DND-41 (cell line): ENCODE measurements at regions not wholly inside any gene's neighbourhood (a gene's known extent, or its start where the extent isn't known, plus 50 kb on each side); places are given as distances from the start of the nearest gene placed in this dataset.

Source experiments
- ATAC-seq: fragments of 200-7000 bp; cut with Tn5 transposase; 3 replicates; pipeline ENCODE4 v1.9.1; 2021; ENCODE audit warnings: low read depth; ENCODE audit not compliant: insufficient read depth
- DNase-seq: peaks from one replicate; pipeline ENCODE4 v3.0.0-alpha.2; 2020
- H2AFZ ChIP-seq: 2 replicates; pipeline ENCODE4 v1.6.0; 2012; ENCODE audit warnings: low read depth, low read length
- H3K27ac ChIP-seq: 2 replicates; pipeline ENCODE4 v1.5.1; 2012; ENCODE audit warnings: low read length, inconsistent platforms
- H3K27me3 ChIP-seq: fragments of 200-600 bp; sonication (generic); 2 replicates; pipeline ENCODE4 v1.6.0; 2012; ENCODE audit warnings: low read length, mild to moderate bottlenecking, inconsistent platforms; ENCODE audit not compliant: insufficient read depth, poor library complexity
- H3K36me3 ChIP-seq: 2 replicates; pipeline ENCODE4 v1.5.1; 2012; ENCODE audit warnings: low read length, inconsistent platforms; ENCODE audit not compliant: insufficient read depth
- H3K4me1 ChIP-seq: 2 replicates; pipeline ENCODE4 v1.5.1; 2012; ENCODE audit warnings: mild to moderate bottlenecking, low read length; ENCODE audit not compliant: insufficient read depth
- H3K4me2 ChIP-seq: 2 replicates; pipeline ENCODE4 v1.6.0; 2012; ENCODE audit warnings: mild to moderate bottlenecking, moderate library complexity, low read length, inconsistent platforms; ENCODE audit not compliant: insufficient read depth
- H3K4me3 ChIP-seq, 2 experiments: fragments of 200-600 bp in 1 of 2; shearing (Covaris generic) in 1 of 2; 2 replicates each; pipeline ENCODE4 v1.5.1; 2012 to 2016; ENCODE audit warnings: inconsistent platforms in 2 of 2, low read length in 2 of 2, mild to moderate bottlenecking in 2 of 2, low read depth in 1 of 2, moderate library complexity in 1 of 2
- H3K79me2 ChIP-seq: 2 replicates; pipeline ENCODE4 v1.6.0; 2012; ENCODE audit warnings: low read length, inconsistent platforms; ENCODE audit not compliant: insufficient read depth
- H3K9ac ChIP-seq: 2 replicates; pipeline ENCODE4 v1.6.0; 2012; ENCODE audit warnings: low read depth, mild to moderate bottlenecking, inconsistent platforms, low read length, moderate library complexity
- H3K9me3 ChIP-seq: 2 replicates; pipeline ENCODE4 v1.5.1; 2012; ENCODE audit warnings: low read length, moderate library complexity, mild to moderate bottlenecking, inconsistent platforms; ENCODE audit not compliant: insufficient read depth, severe bottlenecking
- H4K20me1 ChIP-seq: 2 replicates; pipeline ENCODE4 v1.6.0; 2012; ENCODE audit warnings: low read length; ENCODE audit not compliant: insufficient read depth
- EZH2 ChIP-seq: IDR thresholded peaks from 3 replicates; pipeline ENCODE4 v1.6.1; 2012; ENCODE audit warnings: borderline replicate concordance, low read depth, mild to moderate bottlenecking, moderate library complexity, low read length, inconsistent platforms; ENCODE audit not compliant: severe bottlenecking
- TF ChIP-seq, protein P1 (sequence below): IDR thresholded peaks from 2 replicates; pipeline ENCODE4 v1.5.1; 2012; ENCODE audit warnings: borderline replicate concordance, low read length, moderate library complexity, mild to moderate bottlenecking; ENCODE audit not compliant: poor library complexity, severe bottlenecking; ENCODE audit errors: extremely low read depth

DNA sequence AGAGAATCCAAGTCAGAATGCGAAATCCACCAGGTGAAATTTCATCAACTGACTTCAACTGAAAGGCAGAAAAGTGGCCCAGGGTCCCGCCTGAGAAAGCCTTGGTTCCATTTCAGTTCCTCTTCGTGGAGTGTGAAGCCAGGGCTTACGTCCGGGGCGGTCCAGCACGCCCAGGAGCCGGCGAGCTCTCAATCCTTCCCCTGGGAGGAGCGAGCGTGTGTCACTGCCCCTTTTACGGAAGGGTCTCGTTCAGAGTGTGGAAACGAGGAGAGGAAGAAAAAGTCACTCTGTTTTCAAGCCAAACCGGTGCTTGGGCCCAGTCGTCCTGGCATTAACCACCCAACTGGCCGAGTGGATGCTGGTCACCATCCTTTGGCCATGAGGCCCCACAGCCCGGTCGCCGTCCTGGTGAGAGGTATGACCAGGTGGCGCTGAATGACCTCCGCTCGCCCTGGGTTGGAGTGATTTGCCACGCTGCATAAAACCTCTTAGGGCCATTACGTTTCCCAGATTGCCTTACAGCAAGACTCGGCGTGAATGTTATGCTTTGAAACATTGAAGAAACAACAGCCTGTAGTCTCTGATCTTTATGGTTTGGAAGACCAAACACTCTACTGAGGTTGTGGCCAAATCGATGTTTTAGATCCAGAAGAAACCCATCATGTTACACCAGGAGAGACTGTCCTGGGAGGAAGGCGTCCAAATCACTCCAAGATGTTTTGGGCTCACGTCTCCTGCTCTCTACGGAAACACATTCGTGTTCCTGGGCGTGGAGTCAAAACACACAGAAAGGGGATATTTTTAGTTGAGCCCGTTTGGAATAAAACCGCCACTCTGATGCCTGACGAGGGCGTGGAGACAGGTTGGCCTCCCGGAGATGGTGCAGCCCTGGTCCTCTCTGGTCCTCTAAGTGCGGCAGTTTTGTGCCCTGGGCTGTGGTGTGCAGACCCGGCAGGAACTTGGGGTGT is 93.6 kb upstream of the ACTRT2 start:
- Histone ChIP-seq H3K27ac (no peak overlapping the region), H3K9me3 (no peaks in the 10 kb centered on the region), H3K9ac (no peak overlapping the region), H3K4me2 (no peak overlapping the region), H4K20me1 (no peaks in the 10 kb centered on the region; the same call in 1 of the 2 replicates), H3K27me3 (no peaks in the 10 kb centered on the region), H3K4me1 (no peaks in the 10 kb centered on the region), H3K79me2 (no peaks in the 10 kb centered on the region), H2AFZ (no peak overlapping the region), H3K4me3 (no peak overlapping the region), H3K36me3 (no peaks in the 10 kb centered on the region)
- TF ChIP-seq EZH2, result no peak
- TF ChIP-seq, protein P1, sequence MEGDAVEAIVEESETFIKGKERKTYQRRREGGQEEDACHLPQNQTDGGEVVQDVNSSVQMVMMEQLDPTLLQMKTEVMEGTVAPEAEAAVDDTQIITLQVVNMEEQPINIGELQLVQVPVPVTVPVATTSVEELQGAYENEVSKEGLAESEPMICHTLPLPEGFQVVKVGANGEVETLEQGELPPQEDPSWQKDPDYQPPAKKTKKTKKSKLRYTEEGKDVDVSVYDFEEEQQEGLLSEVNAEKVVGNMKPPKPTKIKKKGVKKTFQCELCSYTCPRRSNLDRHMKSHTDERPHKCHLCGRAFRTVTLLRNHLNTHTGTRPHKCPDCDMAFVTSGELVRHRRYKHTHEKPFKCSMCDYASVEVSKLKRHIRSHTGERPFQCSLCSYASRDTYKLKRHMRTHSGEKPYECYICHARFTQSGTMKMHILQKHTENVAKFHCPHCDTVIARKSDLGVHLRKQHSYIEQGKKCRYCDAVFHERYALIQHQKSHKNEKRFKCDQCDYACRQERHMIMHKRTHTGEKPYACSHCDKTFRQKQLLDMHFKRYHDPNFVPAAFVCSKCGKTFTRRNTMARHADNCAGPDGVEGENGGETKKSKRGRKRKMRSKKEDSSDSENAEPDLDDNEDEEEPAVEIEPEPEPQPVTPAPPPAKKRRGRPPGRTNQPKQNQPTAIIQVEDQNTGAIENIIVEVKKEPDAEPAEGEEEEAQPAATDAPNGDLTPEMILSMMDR, result no peak
- no peak for ATAC-seq
- DNase-seq, result no peak

DNA sequence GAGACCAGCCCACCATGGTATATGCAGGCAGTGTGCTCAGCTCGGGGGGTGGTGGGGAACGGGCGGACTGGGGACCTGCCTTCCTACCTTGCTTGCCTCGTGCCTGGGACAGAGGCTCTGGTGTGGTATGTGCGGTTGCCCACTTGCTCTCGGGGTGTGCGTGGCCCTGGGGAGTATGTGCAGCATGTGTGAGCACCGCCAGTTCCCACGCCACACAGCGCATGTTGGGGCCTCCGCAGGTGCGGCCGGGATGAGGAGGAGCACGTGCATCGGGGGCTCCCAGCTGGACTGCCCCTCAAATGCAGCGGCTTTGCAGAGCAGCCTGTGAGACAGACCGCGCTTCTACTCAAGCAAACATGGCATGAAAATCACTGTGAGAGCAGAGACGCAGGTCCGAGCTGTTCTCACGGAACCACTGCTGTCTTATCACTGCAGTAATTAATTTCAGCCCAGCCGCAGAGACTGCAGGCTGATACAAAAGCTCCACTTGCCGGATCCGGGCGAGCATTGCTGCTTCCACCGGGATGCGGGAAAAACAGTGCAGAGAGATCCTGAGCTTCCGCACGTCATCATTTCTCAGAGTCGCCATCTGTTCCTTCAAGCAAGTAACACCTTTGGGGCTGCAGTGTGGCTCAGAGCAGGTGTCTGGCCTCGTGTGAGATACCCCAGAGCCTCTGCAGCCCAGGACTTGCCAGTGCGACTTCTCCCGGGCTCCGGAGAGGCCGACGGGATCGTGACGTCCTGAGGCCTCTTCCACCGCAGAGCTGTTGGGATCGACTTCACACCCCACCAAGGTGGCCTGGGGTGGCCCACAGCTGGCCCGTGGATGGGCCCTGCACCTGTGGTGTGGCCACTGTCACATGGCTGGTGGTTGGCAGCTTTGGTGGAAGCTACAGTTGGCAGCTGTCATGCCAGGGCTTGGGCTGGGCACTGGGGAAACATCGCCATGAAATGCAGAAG is 92.6 kb upstream of the ACTRT2 start:
- Histone ChIP-seq H3K36me3 (no peaks in the 10 kb centered on the region), H3K9ac (no peak overlapping the region), H3K4me3 (no peak overlapping the region), H3K27ac (no peak overlapping the region), H3K4me2 (no peak overlapping the region), H3K4me1 (no peaks in the 10 kb centered on the region), H3K79me2 (no peaks in the 10 kb centered on the region), H3K27me3 (no peaks in the 10 kb centered on the region), H3K9me3 (no peaks in the 10 kb centered on the region), H2AFZ (no peak overlapping the region), H4K20me1 (no peaks in the 10 kb centered on the region; the same call in 1 of the 2 replicates)
- no peak for DNase-seq
- TF ChIP-seq, protein P1, result no peak
- no peak for TF ChIP-seq EZH2
- no peak for ATAC-seq

DNA sequence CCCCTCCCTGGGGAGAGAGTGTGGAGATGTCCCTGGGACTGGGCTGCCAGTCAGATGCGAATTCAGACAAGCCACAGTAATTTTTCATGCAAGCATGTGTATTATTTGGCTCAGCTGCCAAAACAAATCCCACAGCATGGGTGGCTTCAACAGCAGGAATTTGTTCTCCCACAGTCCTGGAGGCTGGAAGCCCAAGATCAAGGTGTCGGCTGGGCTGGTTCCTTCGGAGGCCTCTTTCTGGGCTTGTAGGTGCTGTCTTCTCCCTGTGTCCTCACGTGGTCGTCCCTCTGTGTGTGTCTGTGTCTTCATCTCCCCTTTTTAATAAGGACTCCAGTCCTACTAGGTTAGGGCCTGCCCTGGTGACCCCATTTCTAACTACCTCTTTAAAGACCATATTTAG is 91.9 kb upstream of the ACTRT2 start:
- ATAC-seq, result no peak
- Histone ChIP-seq H3K4me3 (no peak overlapping the region), H4K20me1 (no peaks in the 10 kb centered on the region; the same call in 1 of the 2 replicates), H3K27ac (no peak overlapping the region), H3K4me2 (no peak overlapping the region), H3K9me3 (no peaks in the 10 kb centered on the region), H2AFZ (no peak overlapping the region), H3K79me2 (no peaks in the 10 kb centered on the region), H3K4me1 (no peaks in the 10 kb centered on the region), H3K36me3 (no peaks in the 10 kb centered on the region), H3K27me3 (no peaks in the 10 kb centered on the region), H3K9ac (no peak overlapping the region)
- no peak for DNase-seq
- TF ChIP-seq, protein P1, result no peak
- no peak for TF ChIP-seq EZH2
